HG02678 (cell line): ENCODE measurements at regions not wholly inside any gene's neighbourhood (a gene's known extent, or its start where the extent isn't known, plus 50 kb on each side); places are given as distances from the start of the nearest gene placed in this dataset.
"Not testable (repeated sequence)": the region's sequence is repeated elsewhere in the genome, so short reads cannot be mapped to it uniquely, and the experiment has no call there.

Experiments
- ATAC-seq: cut with Tn5 transposase; IDR thresholded peaks from one replicate; pipeline ENCODE4 v1.9.1; 2021; ENCODE audit warnings: mild to moderate bottlenecking, moderate library complexity; ENCODE audit not compliant: unreplicated experiment

- peak; percentile 92 for ATAC-seq
Measured at GRCh38 chr3:27632431-27633223, 89.5 kb downstream of the EOMES start.

- ATAC-seq: no peak
Measured at GRCh38 chr3:27630885-27631284, 91.2 kb downstream of the EOMES start.

DNA sequence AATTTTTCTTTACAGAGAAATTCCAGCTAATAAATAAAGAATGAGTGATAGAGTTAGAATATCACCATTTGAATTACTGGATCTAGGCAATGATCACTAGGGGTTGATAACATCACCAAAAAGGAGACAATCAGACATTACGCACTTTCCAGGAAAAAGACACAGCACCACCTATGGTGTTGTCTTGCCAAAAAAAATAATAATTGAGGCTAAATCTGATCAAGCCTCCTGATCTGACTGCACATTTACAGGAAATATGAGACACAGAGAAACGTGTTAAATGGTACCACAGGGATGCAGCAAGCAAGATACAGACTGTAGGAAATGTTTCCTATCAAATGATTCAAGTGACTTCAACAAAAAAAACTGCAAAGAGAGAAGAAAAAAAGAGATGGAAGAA is 92.8 kb downstream of the EOMES start:
- ATAC-seq: no peak

GRCh38 chr3:27628026-27628750 is 93.9 kb downstream of the EOMES start:
- no peak for ATAC-seq

GRCh38 chr3:27626596-27627118 is 95.5 kb downstream of the EOMES start:
- no peak for ATAC-seq

DNA sequence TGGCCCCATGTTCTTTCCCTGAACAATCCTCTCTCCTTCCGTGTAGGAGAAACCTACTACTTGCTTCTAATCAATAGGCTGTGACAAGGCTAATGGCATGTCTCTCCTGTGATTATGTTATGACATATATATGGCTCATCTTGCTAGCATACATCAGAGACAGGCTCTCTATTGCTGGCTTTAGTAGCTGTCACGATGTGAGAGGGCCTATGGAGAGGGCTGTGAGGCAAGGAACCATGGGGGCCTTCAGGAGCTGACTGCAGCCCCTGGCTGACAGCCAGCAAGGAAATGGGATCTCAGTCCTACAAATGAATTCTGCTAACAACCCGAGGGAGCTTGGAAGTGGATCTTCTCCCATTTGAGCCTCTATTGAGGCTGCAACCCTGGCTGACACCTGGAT is 96.3 kb downstream of the EOMES start:
- no peak for ATAC-seq

- no peak for ATAC-seq
Measured at GRCh38 chr3:27623085-27623753, 98.9 kb downstream of the EOMES start.

DNA sequence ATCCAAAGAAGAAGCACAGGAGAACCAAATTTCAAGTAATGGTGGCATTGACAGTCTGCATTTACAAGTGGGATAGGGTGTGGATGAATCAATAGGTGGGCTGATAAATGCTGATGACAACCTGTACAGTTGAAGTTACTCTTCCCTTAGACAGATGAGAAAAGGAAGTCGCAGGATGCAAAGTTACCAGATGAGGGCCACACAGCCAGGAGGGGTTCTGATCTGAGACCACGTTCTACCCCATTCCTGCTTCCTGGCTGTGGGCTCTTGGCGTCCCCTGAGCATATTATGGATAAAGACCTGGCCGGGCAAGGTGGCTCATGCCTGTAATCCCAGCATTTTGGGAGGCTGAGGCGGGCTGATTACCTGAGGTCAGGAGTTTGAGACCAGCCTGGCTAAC is 104.6 kb downstream of the EOMES start:
- ATAC-seq: no peak

DNA sequence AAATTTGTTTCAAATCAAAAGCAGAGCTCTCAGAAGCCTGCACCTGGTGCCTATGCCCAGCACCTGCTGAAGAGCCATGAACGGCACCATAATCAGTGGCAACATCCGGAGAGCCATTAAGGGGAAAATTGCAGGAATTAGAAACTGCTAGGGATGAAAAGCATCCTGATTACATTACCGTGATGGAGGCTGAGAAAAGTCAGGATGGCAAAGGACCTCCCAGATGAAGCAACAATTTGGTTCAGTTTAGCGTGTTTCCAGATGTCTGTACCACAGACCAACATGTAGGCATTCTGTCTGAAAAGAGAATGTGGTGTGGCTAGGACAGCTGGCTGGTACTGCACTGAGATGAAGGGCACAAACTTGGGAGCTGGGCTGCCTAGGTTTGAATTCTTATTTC is 106.1 kb downstream of the EOMES start:
- ATAC-seq: no peak

GRCh38 chr3:27615555-27615954 is 106.6 kb downstream of the EOMES start:
- ATAC-seq: no peak

DNA sequence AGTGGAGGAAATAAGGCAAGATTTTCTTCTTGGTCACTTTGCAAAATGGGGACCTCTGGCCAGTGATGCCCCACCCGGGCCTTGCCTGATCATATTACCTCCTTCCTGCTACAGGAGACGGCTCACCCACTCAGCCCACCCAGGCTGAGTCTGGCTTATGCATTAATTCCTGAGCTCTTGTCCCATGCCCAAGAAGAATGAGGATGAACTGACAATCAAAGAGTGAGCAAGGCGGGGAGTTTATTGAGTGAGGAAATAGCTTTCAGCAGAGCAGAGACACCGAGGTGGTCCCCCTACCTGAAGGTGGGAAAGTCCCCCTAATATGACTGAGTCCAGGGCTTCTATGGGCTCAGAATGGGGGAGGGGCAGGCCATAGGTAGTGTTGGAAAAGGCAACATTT is 107.5 kb downstream of the EOMES start:
- ATAC-seq: no peak

GRCh38 chr3:27613846-27614500 is 108.2 kb downstream of the EOMES start:
- ATAC-seq: peak; percentile 40

GRCh38 chr3:27610800-27611525 is 111.2 kb downstream of the EOMES start:
- peak; percentile 55 for ATAC-seq

DNA sequence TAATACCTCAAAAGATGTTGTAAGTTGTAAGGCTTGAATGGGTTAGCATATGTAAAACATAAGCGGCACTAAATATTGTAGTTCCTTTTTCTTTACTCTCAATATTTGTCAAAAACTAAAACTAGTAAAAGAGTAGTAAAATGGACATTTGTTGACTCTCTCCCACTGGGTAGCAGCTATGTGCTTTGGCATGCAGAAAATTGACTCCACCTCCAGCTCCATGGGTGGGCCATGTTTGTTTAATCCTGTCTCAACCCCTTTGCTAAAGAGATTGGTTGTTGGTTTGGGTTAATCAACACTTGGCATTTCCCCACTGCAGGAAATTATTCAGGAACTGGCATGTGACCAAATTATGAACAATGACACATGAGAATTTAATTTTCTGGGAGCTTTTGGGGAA is 114.8 kb downstream of the EOMES start:
- ATAC-seq: no peak

DNA sequence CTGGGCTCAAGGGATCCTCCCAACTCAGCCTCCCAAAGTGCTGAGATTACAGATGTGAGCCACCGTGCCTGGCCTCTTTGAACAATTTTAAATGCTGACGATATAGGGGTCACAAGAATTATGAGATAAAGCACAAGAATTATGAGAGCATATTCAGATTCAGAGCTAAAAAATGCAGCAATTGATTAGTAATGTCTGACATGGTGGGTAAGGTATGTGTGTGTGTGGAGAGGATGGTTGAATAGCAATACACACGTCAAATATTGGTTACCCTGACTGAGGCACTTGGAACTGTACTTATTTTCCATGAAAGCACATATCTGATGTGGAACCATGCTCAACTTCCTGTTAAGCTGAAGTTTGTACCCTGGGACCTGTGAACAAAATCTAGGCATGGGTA is 115.6 kb downstream of the EOMES start:
- ATAC-seq: no peak

- ATAC-seq: not testable (repeated sequence)
Measured at GRCh38 chr3:27601311-27601710, 117.1 kb upstream of the SLC4A7 start.

GRCh38 chr3:27599741-27600140 is 115.6 kb upstream of the SLC4A7 start:
- ATAC-seq: not testable (repeated sequence)

DNA sequence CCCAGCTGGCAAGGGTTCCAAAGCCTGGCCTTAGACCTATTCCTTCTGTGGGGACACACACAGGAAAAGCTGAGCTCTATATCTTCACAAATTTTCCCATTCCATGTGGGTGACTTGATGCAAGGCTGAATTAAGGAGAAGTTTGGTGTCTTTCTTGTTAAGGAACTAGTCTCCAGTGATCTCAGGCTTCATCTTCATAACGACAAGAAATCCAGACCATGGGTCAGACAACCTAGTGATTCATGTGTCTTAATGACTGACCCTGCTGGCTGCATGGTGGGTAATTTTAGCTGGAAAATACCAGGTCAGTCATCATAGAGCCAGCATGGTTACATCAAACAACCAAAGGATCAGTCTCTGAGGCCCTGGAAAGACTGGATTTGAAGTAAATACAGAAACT is 112.7 kb upstream of the SLC4A7 start:
- peak; percentile 32 for ATAC-seq

DNA sequence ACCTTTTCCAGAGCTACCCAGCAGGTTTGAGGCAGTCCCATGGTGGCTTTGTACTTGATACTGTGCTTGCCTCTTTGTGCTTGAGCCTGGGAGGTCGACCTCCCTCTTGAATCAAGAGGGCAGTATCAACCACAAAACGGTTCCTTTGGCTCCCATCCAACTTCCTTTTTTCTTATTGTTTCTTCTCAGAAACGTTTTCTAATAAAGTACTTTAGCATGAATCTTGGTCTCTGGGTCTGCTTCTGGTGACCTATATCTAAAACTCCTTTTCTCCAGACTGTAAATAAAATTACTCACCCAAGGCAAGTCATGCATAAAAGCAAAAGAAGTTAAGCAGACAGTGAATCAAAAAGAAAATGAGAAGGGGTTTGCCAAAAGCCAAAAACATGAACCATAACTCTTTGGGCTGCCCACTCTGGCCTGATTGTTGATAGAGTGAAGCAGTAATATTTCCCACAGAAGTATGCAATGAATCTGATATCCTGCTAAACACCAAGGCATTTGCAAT is 112.2 kb upstream of the SLC4A7 start:
- peak; percentile 65 for ATAC-seq

DNA sequence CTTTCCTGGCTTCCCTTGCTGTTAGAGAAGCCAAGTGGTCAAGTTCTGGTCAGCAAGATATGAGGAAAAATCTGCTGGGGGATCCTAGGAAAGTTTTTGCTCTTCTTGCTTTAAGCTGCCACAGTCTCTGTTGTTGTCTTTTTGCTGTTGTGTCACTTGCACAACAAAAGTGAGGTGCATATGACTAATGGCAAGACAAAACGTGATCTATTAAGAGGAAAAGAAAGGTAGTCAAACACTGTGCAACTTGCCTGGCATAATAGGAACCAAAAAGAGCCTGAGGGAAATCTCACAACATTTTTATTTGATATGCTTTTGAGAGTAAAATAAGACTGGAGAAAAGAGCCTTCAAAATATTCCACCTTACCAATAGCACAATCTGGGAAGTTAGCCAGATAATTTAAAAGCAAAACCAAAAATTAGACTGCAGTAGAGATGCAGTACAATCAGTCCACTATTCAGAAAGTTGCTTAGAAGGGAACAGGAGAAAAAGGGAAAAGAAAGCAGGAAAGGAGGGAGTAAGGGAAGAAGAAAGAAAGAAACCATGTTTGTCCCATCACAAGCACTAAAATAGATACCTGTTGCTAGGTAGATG is 110.0 kb upstream of the SLC4A7 start:
- ATAC-seq: no peak
